ENCODE measurements at regions not wholly inside any gene's neighbourhood (a gene's known extent, or its start where the extent isn't known, plus 50 kb on each side); places are given as distances from the start of the nearest gene placed in this dataset.
A peak's percentile ranks its signal among the peaks of the same experiment; 100 is the strongest.

DNA sequence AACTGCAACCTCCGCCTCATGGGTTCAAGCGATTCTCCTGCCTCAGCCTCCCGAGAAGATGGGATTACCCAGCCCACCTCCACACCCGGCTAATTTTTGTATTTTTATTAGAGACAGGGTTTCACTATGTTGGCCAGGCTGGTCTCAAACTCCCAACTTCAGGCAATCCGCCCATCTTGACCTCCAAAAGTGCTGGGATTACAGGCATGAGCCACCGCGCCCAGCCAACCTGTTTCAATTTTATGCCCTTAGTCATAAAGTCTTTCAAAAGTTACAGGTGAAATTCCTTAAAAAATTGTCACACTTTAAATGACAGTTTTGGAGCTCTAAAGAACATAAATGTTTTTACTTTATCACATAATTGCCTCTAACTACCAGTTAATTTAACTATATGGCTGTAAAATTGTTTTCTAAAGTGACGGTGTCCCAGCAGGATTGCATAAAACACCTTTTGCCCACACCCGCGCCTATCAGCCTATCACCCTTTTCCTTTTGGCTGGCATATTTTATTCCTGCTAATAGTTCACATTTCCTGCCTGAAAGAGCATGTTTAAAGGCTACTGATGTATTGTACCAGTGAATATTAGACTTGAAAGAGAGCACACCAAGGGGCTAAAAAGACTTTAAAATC, 164.2 kb upstream of the SEMA6D start:
- DNase-seq: no peak

DNA sequence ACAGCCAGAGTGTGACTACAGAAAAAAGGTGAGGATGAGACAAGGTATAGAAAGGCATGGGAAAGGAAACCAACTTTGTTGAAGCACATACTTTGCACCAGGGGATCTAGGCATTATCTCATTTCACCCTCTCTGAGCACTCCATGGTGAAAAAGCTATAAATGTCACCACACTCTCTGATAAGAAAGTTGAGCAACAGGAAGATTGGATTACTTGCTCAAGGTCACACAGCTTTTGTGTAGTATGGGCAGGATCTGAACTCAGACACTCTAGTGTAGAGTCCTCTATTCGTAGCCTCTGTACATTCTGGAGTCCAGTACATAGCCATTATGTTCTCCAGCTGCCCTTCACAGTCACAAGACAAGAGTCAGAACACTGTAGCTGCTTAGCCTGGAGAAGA, 163.4 kb upstream of the SEMA6D start:
- DNase-seq: no peak

DNA sequence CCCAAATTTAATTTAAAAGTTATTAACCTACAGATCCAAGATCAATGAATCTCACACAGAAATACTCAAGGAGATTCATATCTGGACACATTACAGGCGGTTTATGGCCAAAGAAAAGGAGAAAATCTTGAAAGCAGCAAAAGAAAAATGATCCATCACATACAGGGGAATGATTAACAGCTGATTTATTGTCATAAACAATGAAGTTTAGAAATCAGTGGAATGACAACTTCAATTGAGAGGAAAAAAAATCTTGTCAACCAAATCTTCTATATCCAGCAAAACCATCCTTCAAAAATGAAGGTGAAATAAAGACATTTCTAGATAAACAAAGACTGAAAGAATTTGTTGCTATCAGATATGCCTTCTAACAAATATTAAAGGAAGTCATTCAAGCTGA, 156.2 kb upstream of the SEMA6D start:
- DNase-seq: no peak

DNA sequence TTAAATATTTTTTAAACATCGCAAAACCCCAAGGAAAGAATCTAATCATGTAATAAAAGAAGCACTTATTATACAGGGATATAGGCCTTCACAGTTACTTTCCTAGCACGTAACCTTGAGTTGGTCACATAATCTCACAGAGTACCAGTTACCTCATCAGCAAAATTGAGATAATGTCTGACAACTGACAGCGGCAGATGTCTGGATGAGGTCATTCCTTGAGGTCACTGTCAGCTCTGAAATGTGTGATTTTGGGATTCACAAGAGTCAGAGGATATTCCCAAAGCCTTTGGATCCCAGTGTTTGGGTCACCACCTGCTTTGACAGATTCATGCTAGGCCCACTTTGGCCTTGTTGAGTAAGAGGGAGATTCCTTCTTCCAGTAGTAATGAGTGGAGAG, 151.4 kb upstream of the SEMA6D start:
- peak; percentile 7 to 29 (median 20) for DNase-seq

DNA sequence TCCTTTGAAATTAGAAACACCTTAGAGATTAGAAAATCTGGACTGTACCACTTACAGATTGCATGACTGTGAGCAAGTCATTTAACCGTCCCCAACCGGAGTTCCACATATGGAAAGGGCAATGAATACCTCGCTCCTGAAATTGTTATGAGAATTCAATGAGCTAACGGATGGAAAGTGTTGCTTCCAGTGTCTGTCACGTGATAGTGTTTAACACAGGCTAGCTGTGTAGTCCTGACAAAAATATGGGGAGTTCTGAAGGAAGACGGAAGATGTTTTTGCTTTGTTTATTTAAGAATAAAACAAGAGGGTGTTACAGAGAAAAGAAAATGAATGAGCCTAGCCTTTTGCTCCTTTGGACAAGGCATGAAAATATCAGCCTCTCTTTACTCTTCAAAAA, 150.7 kb upstream of the SEMA6D start:
- DNase-seq: no peak

DNA sequence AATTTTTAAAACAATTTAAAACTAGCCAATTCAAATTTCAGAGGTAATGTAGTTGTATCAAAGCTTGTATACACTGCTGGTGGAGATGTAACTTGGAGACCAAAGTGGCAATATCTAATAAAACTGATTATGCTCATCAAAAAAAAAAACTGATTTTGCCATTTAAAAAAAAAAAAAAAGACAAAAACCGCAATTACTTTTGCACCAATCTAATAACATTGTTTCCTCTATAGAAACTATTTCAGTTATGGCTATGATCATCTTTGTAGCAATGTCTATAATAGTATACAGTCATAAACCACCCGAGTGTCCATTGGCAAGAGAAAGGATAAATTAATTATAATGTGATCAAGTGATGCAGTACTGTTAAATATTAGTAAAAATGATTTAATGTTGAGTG, 149.3 kb upstream of the SEMA6D start:
- DNase-seq: no peak

DNA sequence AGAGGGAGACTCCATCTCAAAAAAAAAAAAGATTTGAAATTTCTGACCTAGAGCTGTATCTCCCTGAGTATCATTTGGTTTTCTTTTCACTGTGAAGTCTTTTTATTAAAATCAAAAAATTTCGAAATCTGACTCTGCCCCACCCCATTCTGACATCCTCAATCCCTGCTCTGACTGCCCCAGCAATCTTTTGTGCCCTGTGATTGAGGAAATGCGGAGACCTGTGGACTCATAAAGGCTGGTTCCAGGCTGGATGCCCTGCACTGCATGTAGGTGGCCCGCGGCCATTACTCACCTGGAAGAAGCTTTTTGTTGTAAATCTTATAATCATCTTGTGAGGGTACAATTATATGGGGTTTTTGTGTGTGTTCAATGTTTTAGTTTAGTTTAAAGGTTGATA, 147.3 kb upstream of the SEMA6D start:
- no peak for DNase-seq

DNA sequence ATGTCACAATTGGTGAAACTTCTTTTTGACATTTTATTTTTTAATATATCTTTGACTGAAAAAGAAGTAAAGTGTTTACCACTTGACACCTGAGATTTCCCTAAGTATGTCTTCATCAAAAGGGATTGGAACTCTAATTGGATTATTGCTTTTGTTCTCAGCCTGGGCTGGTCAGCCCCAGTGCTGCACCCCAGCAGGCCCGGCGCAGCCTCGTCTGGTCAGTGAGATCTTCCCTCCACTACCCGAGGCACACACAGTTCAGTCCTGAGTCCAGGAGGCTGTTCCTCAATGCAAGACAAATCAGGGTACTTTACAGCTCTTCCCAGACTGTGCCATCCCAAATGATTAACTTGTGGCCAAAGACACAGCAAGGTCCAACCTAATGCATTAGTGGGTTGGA, 146.9 kb upstream of the SEMA6D start:
- DNase-seq: no peak

DNA sequence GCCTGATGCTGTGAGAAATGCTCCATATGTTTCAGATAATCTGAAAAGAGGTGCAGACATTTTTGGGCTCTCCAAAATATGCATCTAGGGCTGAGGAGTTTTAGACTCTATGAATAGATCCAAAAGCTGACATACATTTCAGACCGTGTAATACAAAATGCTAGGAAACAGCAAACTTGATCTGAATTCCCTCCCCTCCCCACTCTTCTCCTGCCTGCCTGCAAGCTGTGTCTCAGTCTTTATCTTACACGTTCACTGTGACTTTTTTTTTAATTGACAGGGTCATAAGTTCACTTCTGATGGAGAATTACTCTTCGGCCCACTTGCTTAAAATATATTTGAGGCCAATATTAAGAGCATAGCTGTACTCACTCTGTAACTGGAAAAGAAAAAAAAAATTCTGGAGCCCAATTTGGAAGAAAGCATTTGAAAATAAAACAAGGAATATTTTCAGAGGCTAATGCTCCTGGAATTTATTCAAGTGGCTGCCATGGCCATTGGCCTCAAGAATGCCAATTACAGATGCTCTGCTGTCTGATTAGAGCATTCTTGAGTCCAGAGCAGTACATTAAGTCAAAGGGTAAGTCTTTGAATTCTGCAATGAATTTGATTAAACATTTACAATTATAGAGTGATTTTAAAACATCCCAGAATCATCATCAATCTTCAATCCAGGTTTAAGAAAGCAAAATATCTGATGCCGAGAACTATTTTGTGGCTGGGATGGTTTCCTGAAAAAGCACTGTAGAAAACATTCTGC, 146.2 kb upstream of the SEMA6D start:
- no peak for DNase-seq

DNA sequence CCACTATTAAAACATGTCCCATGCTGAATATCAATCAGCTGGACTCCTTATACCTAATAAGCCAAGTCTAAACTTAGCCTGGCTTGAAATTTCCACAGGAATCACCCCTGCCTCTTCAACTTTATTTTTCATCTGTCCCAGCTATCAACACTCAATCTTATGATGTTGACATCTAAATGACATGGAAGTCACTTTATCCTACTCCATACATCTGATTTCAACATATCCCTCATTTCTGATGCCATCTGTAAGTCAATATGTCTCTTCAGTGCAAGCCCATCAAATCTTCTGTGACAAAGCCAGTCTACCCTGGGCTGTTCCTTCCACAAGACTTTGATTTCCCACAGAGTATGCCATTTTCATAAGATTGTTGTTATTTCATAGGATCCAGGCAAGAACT, 143.6 kb upstream of the SEMA6D start:
- DNase-seq: no peak

DNA sequence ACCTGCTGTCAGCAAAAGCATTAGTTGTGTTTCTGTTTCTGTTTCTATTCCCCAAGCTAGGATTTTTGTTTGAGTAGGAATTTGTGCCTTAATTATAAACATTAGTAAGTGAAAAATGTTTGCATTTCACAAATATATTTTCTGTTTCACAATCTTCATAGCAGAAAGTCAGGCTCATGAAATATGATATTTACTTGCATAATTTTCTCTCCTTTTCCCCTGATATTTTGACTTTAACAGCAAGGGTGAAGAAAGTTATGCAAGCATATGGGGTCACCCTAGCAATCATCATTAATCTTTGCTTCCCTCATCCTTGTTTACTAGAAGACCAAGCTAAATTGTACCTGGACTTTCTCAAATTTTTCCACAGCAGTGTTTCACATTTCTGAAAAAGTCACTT, 140.3 kb upstream of the SEMA6D start:
- no peak for DNase-seq

DNA sequence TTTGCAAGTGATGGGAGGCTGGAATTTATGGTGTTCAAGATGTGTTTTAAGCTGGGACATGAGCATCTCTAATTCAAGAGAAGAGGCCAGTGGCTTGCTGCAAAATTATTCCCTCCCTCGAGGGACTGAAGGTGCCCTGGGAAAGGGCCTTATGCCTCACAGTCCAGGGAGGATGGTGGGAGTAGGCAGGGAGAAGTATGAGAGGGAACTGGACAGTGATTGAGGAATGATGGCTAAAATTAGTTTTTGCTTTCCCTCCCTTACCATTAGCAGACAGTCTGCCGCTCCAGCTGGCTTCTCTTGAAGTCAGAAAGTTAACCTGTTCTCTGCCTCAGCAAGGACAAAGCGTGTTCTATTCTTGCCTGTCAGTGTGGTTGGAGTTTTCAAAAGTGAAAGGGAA, 139.8 kb upstream of the SEMA6D start:
- DNase-seq: no peak

DNA sequence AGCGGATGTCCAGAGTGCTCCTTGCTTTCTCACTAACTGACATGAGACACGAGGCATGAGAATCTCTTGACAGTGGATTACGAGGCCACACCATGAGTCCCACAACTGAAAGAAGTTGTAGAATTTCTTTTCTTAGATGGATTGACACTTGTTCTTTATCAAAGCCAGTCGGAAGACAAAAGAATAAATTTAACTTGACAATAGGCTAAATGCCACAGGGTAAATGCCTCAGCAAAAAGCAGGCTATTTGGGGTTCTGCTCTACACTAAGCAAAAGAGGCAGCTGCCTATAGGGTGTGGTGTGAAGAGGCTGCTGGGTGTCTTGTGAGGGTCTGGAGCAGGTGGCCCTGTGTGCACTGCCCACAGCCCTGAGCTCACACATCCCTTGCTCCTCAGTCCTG, 135.1 kb upstream of the SEMA6D start:
- DNase-seq: no peak

DNA sequence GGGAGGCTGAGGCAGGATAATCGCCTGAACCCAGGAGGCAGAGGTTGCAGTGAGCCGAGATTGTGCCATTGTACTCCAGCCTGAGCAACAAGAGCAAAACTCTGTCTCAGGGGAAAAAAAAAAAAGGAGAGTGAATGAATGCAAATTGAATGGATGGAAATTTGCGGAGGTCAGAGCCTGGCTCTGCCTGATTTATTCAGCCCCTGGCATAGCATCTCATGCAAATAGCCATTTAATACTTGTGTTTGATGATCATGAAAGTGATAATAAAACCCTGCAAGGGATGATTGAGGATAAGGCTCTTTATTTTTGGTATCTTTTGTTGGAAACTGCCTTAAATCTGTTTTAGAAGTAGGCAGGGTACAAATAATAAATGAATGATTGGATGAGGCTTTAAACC, 133.0 kb upstream of the SEMA6D start:
- DNase-seq: no peak

DNA sequence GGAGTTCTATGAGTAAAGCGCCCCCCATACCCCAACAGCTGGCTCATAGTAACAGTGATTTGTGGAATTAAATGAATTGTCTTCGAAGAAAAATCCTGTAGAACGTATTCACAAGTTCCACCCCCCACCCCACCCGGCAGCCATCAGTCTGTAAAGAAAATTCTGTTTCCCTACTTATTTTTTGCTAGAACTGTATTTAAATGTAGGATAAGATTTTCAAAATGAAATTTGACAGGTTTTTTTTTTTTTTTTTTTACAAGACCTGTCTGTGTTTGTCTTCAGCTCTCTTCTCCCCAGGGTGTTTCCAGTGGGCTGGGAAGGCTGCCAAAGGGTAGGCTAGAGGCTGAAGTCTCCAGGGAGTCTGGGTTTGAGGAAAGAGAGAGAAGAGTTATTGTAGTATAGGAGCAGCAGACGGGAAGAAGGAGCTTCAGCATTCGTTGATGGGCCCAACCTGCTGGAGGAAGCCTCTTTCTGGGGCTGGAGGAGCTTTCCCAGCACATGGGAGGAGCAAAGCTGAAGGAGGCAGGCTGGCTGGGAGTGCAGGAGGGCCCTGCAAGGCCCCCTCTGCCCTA, 130.6 kb upstream of the SEMA6D start:
- no peak for DNase-seq

DNA sequence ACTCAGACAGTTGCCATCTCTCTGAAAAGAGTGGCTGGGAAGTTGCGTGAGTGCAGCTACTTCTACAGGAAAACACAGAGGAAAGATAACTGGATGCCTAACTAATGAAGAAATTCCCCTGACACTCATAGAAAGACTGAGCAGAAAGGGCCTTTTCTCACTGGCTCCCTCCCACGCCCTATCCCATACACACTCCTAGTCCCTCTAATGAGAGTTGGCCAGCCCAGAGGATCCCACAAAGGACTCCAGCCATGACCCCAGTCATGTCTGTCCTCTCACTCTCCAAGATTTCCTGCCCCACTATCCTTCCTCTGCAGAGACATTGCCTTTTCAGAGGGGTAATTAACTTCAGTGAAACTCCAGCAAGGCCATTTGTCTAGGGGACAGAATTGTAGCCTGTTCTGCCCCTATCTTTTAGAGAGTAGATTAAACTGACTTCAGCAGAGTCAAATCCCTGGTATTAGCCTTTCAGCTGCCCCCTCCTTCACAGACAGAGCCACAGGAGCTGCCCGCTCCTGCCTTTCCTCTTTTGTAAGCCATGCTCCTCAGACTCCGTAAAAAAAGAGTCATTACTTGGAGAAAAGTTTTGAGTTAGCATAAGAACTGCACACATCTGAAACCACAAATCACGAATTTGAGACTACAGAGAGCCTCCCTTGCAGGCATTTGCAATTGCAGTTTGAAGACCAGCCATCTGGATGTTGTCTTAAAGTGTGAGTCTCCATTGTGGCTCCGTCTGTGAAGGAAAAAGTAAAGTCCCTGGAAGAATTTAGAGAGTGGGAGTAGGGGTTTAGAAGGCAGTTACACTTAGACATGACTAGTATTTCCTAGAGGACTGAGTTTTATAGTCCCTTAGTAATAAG, 129.1 kb upstream of the SEMA6D start:
- DNase-seq: no peak

DNA sequence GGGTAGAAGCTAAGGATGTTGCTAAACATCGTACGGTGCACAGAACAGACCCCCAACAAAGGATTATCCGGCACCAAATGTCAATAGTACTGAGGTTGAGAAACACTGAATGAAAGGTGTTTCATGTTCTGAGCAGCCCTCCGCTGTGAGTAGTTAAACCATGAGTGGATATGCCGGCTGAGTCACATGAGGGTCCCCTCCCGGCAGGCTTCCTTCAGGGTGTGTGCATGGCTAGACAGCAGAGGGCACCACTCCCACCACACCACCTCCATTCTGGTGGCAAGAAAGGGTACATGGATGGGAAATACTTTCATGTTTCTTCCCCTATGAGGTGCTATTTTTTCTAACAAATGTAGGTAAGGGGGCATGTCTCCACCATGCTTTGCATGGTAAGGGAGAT, 128.3 kb upstream of the SEMA6D start:
- DNase-seq: no peak

DNA sequence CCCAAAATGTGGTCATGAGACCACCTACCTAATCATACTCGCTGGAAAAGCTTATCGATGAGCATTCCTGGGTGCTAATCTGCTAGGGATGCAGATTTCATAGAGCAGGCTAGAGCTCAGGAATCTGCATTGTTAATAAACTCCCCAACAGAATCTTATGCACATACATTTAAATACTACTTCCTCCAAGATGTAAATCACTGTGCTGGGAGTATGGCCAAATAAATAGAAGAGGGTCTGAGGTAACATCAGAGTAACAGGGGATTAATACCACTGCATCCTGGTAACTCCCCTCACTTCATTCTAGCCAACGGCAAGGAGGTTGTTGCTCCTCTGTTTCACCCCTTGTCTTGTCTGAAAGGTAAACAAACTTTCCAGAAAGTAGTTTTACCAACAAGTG, 118.3 kb upstream of the SEMA6D start:
- no peak for DNase-seq

DNA sequence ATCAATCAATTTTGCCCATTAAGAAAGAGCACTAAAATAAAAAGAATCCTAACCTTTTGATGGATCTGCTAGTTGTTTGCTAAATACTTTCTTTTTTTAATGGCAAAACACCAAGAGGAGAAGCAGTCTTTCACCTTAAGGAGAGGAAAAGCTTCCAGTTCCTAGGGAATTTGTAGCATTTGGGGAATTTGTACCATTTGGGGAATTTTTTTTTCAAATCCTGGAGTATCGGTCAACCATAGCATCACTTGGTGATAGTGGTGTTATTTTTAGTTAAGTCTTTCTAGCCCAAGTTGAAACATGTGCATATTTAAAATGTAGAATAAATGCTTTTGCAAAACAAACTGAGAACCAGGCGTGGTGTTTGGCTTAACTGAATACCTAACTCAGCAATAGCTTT, 117.5 kb upstream of the SEMA6D start:
- no peak for DNase-seq

DNA sequence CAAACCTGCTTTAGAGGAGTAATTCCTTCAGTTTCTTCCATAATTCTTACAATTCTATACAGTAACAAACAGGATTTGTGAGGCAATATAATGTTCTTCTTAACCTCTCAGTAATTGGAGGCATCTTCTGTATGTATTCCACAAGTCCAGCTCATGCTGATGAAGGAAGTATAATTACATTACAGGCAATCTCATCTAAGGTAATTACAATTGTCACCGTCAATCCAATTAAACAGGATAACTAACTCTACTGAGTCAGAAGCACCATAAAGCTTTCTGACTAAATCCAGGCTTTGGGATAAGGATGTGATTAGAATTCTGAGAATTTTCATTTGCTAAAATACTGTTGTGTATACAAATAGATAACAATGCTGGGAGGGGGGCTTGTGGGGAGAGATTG, 115.2 kb upstream of the SEMA6D start:
- no peak for DNase-seq

DNA sequence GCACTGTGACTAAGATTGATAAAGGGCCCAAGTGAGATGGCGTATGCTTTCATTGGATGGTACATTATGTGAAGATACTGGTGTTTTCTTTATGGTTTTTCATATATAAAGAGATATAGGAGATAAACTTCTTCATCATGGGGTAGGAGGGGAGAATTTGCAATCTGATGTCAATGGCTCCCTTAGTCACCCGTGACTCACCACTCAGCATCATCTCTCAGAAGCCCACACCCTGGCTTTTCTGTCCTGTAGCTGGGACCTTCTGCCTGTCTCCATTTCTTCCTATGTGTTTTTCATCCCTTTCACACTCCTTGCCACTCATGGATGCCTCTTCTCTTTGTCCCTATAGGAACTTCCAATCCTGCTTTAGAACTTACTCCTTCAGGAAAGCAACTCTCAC, 114.3 kb upstream of the SEMA6D start:
- DNase-seq: peak in 1 of 3 donors; percentile 7

DNA sequence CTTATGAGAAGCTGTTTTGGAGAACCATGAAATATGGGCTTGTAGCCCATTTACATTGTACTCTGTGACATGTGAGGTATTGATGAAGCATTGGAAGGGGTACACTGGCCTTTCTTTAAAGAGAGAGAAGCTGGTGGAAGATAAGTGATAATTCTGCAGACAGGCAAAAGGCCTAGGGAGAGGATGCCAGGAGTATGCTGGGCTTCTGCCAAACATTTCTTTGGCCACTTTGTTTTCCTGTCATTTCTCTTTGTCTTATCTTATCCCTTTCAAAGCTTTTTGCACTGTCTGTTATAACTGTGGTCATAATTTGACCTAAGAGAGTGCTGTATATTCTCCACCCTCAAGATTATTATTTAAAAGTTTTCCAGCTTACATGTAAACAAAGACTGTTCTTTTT, 109.6 kb upstream of the SEMA6D start:
- DNase-seq: no peak

DNA sequence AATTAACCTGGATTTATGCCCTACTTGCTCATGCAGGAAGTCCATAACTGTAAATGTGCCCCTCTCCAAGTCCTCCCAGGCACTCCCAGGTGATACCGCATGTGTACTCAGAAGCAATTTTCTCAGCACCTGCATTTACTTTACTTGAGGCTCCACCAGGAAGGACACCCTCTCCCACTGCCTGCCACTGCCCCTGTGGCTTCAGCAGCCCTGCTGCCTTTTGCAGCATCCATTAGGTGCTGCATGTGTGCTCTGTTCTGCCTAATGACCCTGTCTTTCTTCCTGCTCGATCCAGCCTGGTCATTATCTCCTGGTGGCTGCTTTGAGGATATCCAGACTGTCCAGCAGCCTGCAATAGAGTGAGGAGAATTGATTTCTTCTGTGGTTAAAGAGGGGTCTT, 107.6 kb upstream of the SEMA6D start:
- DNase-seq: no peak

DNA sequence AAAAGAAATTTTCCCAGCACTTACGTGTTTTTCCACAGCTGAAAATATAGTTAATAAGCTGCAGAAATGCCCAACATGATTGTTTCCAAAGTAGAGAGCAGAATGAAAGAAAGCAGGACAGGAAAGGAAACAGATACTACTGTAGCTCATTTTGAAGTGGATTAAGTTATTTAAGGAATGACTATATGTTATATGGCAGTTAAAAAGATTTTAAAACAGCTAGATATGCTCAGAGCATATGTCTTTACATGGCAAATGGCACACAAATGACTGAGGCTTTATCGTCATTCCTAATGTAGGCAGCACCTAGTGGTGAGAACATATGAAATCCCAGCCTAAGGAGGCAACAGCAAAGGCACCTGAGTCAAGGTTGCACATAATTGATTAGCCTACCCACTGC, 106.6 kb upstream of the SEMA6D start:
- DNase-seq: no peak

Data from suppressor macrophage treated with lipopolysaccharide for 1 hour (primary cell).